CD4-positive, CD25-positive, alpha-beta regulatory T cell (primary cell): ENCODE measurements at regions not wholly inside any gene's neighbourhood (a gene's known extent, or its start where the extent isn't known, plus 50 kb on each side); places are given as distances from the start of the nearest gene placed in this dataset.

Source experiments
- ATAC-seq, 2 donors: fragments of 150-1000 bp; cut with Tn5 transposase; one replicate each; pipeline ENCODE4 v1.10.0; 2021; ENCODE audit warnings: low read depth in 2 of 2, moderate number of reproducible peaks in 2 of 2, moderate library complexity in 1 of 2
- DNase-seq, 3 donors: peaks; one replicate each; pipeline versions ENCODE4 v3.0.0 to v3.0.0-alpha.2; 2012 to 2022; ENCODE audit warnings: mixed read lengths in 1 of 3
- H3K27ac ChIP-seq: one replicate; pipeline ENCODE4 v1.7.0; 2013; ENCODE audit warnings: mild to moderate bottlenecking, low read length; ENCODE audit not compliant: insufficient read depth, poor library complexity, severe bottlenecking
- H3K27me3 ChIP-seq: one replicate; pipeline ENCODE4 v1.7.0; 2013; ENCODE audit warnings: low read length; ENCODE audit not compliant: control insufficient read depth, insufficient read depth
- H3K36me3 ChIP-seq: one replicate; pipeline ENCODE4 v1.7.0; 2013; ENCODE audit warnings: mild to moderate bottlenecking, low read length, moderate library complexity; ENCODE audit not compliant: control insufficient read depth, insufficient read depth
- H3K4me1 ChIP-seq: 2 replicates; pipeline ENCODE4 v1.7.0; 2013; ENCODE audit warnings: mild to moderate bottlenecking, low read length; ENCODE audit not compliant: insufficient read depth, control insufficient read depth, poor library complexity, severe bottlenecking
- H3K4me3 ChIP-seq: one replicate; pipeline ENCODE4 v1.7.0; 2013; ENCODE audit warnings: low read depth, mild to moderate bottlenecking, low read length, moderate library complexity
- H3K9me3 ChIP-seq, 2 experiments: 1 replicate in 1 of 2; 2 replicates in 1 of 2; pipeline ENCODE4 v1.7.0; 2013; ENCODE audit warnings: low read length in 2 of 2, mild to moderate bottlenecking in 1 of 2, moderate library complexity in 1 of 2; ENCODE audit not compliant: control insufficient read depth in 2 of 2
- H3K27ac Mint-ChIP-seq, 3 donors: one replicate each; pipeline ENCODE4 v1.8.0; 2020 to 2022; ENCODE audit warnings: mild to moderate bottlenecking in 3 of 3, mixed read lengths in 3 of 3, moderate library complexity in 2 of 3
- H3K27me3 Mint-ChIP-seq: one replicate; pipeline ENCODE4 v1.8.0; 2022; ENCODE audit warnings: mild to moderate bottlenecking, mixed read lengths
- H3K36me3 Mint-ChIP-seq: one replicate; pipeline ENCODE4 v1.8.0; 2020; ENCODE audit warnings: mixed read lengths
- H3K4me1 Mint-ChIP-seq, 4 donors: one replicate each; pipeline ENCODE4 v1.8.0; 2020 to 2022; ENCODE audit warnings: mixed read lengths in 4 of 4, mild to moderate bottlenecking in 1 of 4
- H3K4me3 Mint-ChIP-seq, 4 donors: one replicate each; pipeline ENCODE4 v1.8.0; 2020 to 2022; ENCODE audit warnings: mild to moderate bottlenecking in 4 of 4, mixed read lengths in 4 of 4, moderate library complexity in 3 of 4
- H3K9me3 Mint-ChIP-seq, 7 donors: one replicate each; pipeline ENCODE4 v1.8.0; 2020 to 2022; ENCODE audit warnings: mixed read lengths in 7 of 7, mild to moderate bottlenecking in 3 of 7, moderate library complexity in 2 of 7

GRCh38 chr3:40911928-40912327, 287.4 kb upstream of the CTNNB1 start:
- Histone ChIP-seq H3K4me1 (no peaks in the 10 kb centered on the region), H3K27ac (no peak overlapping the region), H3K36me3 (no peaks in the 10 kb centered on the region), H3K9me3 (no peaks in the 10 kb centered on the region), H3K4me3 (no peak overlapping the region), H3K27me3 (no peaks in the 10 kb centered on the region)
- ATAC-seq (no peak), DNase-seq (no peak)
- peaks cover 0 to 4% (median 0%) of the 10 kb centered on the region in 7 donors for H3K9me3 Mint-ChIP-seq
- peaks cover 11% of the 10 kb centered on the region for H3K27me3 Mint-ChIP-seq
- no peak overlapping the region for H3K4me3 Mint-ChIP-seq
- H3K27ac Mint-ChIP-seq, result no peak overlapping the region
- no peaks in the 10 kb centered on the region for H3K4me1 Mint-ChIP-seq
- H3K36me3 Mint-ChIP-seq, result no peaks in the 10 kb centered on the region

- H3K9me3 Mint-ChIP-seq, result peaks cover 0 to 4% (median 0%) of the 10 kb centered on the region in 7 donors
- H3K27me3 Mint-ChIP-seq, result peaks cover 11% of the 10 kb centered on the region
- Histone ChIP-seq H3K4me3 (no peak overlapping the region), H3K27me3 (no peaks in the 10 kb centered on the region), H3K4me1 (no peaks in the 10 kb centered on the region), H3K9me3 (no peaks in the 10 kb centered on the region), H3K36me3 (no peaks in the 10 kb centered on the region), H3K27ac (no peak overlapping the region)
- no peak for DNase-seq
- no peaks in the 10 kb centered on the region for H3K4me1 Mint-ChIP-seq
- H3K36me3 Mint-ChIP-seq, result no peaks in the 10 kb centered on the region
- ATAC-seq, result no peak
- no peak overlapping the region for H3K27ac Mint-ChIP-seq
- no peak overlapping the region for H3K4me3 Mint-ChIP-seq
These were observed 286.8 kb upstream of the CTNNB1 start for GRCh38 chr3:40912461-40912860.

- peaks cover 0 to 4% (median 0%) of the 10 kb centered on the region in 7 donors for H3K9me3 Mint-ChIP-seq
- no peaks in the 10 kb centered on the region for H3K36me3 Mint-ChIP-seq
- no peaks in the 10 kb centered on the region for H3K27me3 ChIP-seq
- H3K4me3 ChIP-seq, result no peak overlapping the region
- H3K27me3 Mint-ChIP-seq, result peaks cover 11% of the 10 kb centered on the region
- ATAC-seq (no peak), DNase-seq (no peak)
- no peaks in the 10 kb centered on the region for H3K36me3 ChIP-seq
- H3K4me3 Mint-ChIP-seq, result no peak overlapping the region
- no peak overlapping the region for H3K27ac ChIP-seq
- H3K4me1 Mint-ChIP-seq, result no peaks in the 10 kb centered on the region
- no peaks in the 10 kb centered on the region for H3K4me1 ChIP-seq
- no peak overlapping the region for H3K27ac Mint-ChIP-seq
- H3K9me3 ChIP-seq, result no peaks in the 10 kb centered on the region
These were observed 286.1 kb upstream of the CTNNB1 start for GRCh38 chr3:40913192-40913591.

GRCh38 chr3:40913641-40914040, 285.7 kb upstream of the CTNNB1 start:
- DNase-seq (no peak), ATAC-seq (no peak)
- H3K27me3 ChIP-seq, result no peaks in the 10 kb centered on the region
- no peaks in the 10 kb centered on the region for H3K9me3 ChIP-seq
- Mint-ChIP-seq H3K36me3 (no peaks in the 10 kb centered on the region), H3K9me3 (peaks cover 0 to 4% (median 0%) of the 10 kb centered on the region in 7 donors), H3K27ac (no peak overlapping the region), H3K4me3 (no peak overlapping the region), H3K4me1 (no peaks in the 10 kb centered on the region), H3K27me3 (peaks cover 11% of the 10 kb centered on the region)
- no peak overlapping the region for H3K4me3 ChIP-seq
- no peaks in the 10 kb centered on the region for H3K4me1 ChIP-seq
- H3K36me3 ChIP-seq, result no peaks in the 10 kb centered on the region
- H3K27ac ChIP-seq, result no peak overlapping the region

- Mint-ChIP-seq H3K4me1 (no peaks in the 10 kb centered on the region), H3K4me3 (no peak overlapping the region), H3K27ac (no peak overlapping the region), H3K27me3 (peaks cover 9% of the 10 kb centered on the region), H3K36me3 (no peaks in the 10 kb centered on the region), H3K9me3 (peaks cover 0 to 4% (median 0%) of the 10 kb centered on the region in 7 donors)
- no peaks in the 10 kb centered on the region for H3K4me1 ChIP-seq
- no peak overlapping the region for H3K4me3 ChIP-seq
- DNase-seq (no peak), ATAC-seq (no peak)
- H3K36me3 ChIP-seq, result no peaks in the 10 kb centered on the region
- H3K9me3 ChIP-seq, result no peaks in the 10 kb centered on the region
- no peak overlapping the region for H3K27ac ChIP-seq
- H3K27me3 ChIP-seq, result no peaks in the 10 kb centered on the region
These were observed 284.8 kb upstream of the CTNNB1 start for GRCh38 chr3:40914475-40914874.

- H3K27ac Mint-ChIP-seq, result no peak overlapping the region
- DNase-seq (no peak), ATAC-seq (no peak)
- no peaks in the 10 kb centered on the region for H3K27me3 ChIP-seq
- H3K36me3 ChIP-seq, result no peaks in the 10 kb centered on the region
- no peak overlapping the region for H3K27ac ChIP-seq
- H3K36me3 Mint-ChIP-seq, result no peaks in the 10 kb centered on the region
- H3K9me3 ChIP-seq, result no peaks in the 10 kb centered on the region
- H3K9me3 Mint-ChIP-seq, result peaks cover 0 to 4% (median 0%) of the 10 kb centered on the region in 7 donors
- H3K4me3 ChIP-seq, result no peak overlapping the region
- H3K4me3 Mint-ChIP-seq, result no peak overlapping the region
- no peaks in the 10 kb centered on the region for H3K4me1 Mint-ChIP-seq
- H3K4me1 ChIP-seq, result no peaks in the 10 kb centered on the region
- H3K27me3 Mint-ChIP-seq, result peaks cover 7% of the 10 kb centered on the region
These were observed 283.9 kb upstream of the CTNNB1 start for GRCh38 chr3:40915346-40915865.

- no peaks in the 10 kb centered on the region for H3K9me3 ChIP-seq
- no peak overlapping the region for H3K4me3 ChIP-seq
- Mint-ChIP-seq H3K9me3 (peaks cover 0 to 4% (median 0%) of the 10 kb centered on the region in 7 donors), H3K4me1 (no peaks in the 10 kb centered on the region), H3K4me3 (no peak overlapping the region), H3K27me3 (peaks cover 7% of the 10 kb centered on the region), H3K36me3 (no peaks in the 10 kb centered on the region), H3K27ac (no peak overlapping the region)
- H3K27ac ChIP-seq, result no peak overlapping the region
- DNase-seq, result no peak
- no peaks in the 10 kb centered on the region for H3K4me1 ChIP-seq
- no peak for ATAC-seq
- no peaks in the 10 kb centered on the region for H3K36me3 ChIP-seq
- no peaks in the 10 kb centered on the region for H3K27me3 ChIP-seq
These were observed 279.3 kb upstream of the CTNNB1 start for GRCh38 chr3:40920041-40920440.

- Mint-ChIP-seq H3K27ac (no peak overlapping the region), H3K4me3 (no peak overlapping the region), H3K9me3 (peaks cover 0 to 4% (median 0%) of the 10 kb centered on the region in 7 donors), H3K4me1 (peaks cover 0 to 4% (median 0%) of the 10 kb centered on the region in 4 donors), H3K36me3 (no peaks in the 10 kb centered on the region), H3K27me3 (peaks cover 7% of the 10 kb centered on the region)
- no peak overlapping the region for H3K4me3 ChIP-seq
- H3K27ac ChIP-seq, result no peak overlapping the region
- no peak for ATAC-seq
- H3K27me3 ChIP-seq, result no peaks in the 10 kb centered on the region
- H3K36me3 ChIP-seq, result no peaks in the 10 kb centered on the region
- no peak for DNase-seq
- H3K4me1 ChIP-seq, result no peaks in the 10 kb centered on the region
- no peaks in the 10 kb centered on the region for H3K9me3 ChIP-seq
These were observed 278.1 kb upstream of the CTNNB1 start for GRCh38 chr3:40921251-40921650.
